Sigmoid colon (tissue), 4 donors: ENCODE measurements at regions not wholly inside any gene's neighbourhood (a gene's known extent, or its start where the extent isn't known, plus 50 kb on each side); places are given as distances from the start of the nearest gene placed in this dataset.

Source experiments
- POLR2A ChIP-seq, 2 donors: fragments of 450-650 bp; IDR thresholded peaks; one replicate each; pipeline ENCODE4 v1.6.1; 2016; ENCODE audit warnings: antibody characterized with exemption in 2 of 2, mild to moderate bottlenecking in 2 of 2, moderate library complexity in 2 of 2
- POLR2AphosphoS5 ChIP-seq, 4 donors: sonication (generic); formaldehyde crosslinking; IDR thresholded peaks; one replicate each; pipeline ENCODE4 v1.6.1; 2017; ENCODE audit warnings: antibody characterized with exemption in 4 of 4
- TF ChIP-seq, protein P1 (sequence below), 4 experiments: fragments of 450-650 bp in 3 of 4; fragments of 200-600 bp in 1 of 4; IDR thresholded peaks; one replicate each; pipeline ENCODE4 v1.5.1; 2016 to 2019; ENCODE audit warnings: antibody characterized with exemption in 4 of 4, mild to moderate bottlenecking in 3 of 4, moderate library complexity in 2 of 4

DNA sequence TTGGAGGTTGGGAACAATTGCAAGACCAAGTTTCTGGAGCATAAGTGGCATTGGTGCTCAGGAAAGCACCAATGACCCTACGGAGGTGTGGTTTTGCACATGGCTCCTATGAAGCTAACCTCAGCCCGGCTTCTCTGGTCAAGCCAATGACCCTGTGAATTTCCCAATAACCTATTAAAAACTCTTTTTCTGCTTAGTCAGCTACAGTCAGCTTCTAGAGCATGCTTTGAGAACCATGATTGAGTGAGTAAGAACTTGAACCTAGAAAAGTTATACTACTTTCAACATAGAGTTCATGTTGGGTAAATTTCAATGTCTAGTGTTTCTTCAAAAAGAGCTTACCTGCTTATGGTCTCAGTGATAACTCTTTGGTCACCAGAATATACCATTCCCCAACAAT is 163.2 kb downstream of the RSL24D1 start:
- TF ChIP-seq, protein P1, sequence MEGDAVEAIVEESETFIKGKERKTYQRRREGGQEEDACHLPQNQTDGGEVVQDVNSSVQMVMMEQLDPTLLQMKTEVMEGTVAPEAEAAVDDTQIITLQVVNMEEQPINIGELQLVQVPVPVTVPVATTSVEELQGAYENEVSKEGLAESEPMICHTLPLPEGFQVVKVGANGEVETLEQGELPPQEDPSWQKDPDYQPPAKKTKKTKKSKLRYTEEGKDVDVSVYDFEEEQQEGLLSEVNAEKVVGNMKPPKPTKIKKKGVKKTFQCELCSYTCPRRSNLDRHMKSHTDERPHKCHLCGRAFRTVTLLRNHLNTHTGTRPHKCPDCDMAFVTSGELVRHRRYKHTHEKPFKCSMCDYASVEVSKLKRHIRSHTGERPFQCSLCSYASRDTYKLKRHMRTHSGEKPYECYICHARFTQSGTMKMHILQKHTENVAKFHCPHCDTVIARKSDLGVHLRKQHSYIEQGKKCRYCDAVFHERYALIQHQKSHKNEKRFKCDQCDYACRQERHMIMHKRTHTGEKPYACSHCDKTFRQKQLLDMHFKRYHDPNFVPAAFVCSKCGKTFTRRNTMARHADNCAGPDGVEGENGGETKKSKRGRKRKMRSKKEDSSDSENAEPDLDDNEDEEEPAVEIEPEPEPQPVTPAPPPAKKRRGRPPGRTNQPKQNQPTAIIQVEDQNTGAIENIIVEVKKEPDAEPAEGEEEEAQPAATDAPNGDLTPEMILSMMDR (IDR thresholded peaks at IDR 0.05): no peak
- no peak for TF ChIP-seq POLR2A (IDR thresholded peaks at IDR 0.05)
- TF ChIP-seq POLR2AphosphoS5 (IDR thresholded peaks at IDR 0.05): no peak
